HG02884 (cell line): ENCODE measurements at regions not wholly inside any gene's neighbourhood (a gene's known extent, or its start where the extent isn't known, plus 50 kb on each side); places are given as distances from the start of the nearest gene placed in this dataset.
"Not testable (repeated sequence)": the region's sequence is repeated elsewhere in the genome, so short reads cannot be mapped to it uniquely, and the experiment has no call there.

Experiments used
- ATAC-seq: cut with Tn5 transposase; IDR thresholded peaks from one replicate; pipeline ENCODE4 v1.9.1; 2021; ENCODE audit warnings: mild to moderate bottlenecking, moderate library complexity; ENCODE audit not compliant: unreplicated experiment

DNA sequence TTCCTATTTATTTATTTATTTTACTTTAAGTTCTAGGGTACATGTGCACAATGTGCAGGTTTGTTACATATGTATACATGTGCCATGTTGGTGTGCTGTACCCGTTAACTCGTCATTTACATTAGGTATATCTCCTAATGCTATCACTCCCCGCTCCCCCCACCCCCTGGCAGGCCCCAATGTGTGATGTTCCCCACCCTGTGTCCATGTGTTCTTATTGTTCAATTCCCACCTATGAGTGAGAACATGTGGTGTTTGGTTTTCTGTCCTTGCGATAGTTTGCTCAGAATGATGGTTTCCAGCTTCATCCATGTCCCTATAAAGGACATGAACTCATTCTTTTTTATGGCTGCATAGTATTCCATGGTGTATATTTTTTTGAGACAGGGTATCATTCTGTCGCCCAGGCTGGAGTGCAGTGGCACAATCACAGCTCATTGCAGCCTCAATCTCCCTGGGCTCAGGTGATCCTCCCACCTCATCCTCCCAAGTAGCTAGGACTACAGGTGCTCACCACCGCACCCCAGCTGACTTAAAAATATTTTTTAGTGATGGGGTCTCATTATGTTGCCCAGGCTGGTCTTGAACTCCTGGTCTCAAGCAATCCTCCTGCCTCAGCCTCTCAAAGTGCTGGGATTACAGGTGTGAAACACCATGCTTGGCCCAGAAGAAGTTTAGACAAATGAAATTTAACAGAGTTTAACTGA lies 140.6 kb downstream of the NPIPB5 start:
- ATAC-seq, result not testable (repeated sequence)

DNA sequence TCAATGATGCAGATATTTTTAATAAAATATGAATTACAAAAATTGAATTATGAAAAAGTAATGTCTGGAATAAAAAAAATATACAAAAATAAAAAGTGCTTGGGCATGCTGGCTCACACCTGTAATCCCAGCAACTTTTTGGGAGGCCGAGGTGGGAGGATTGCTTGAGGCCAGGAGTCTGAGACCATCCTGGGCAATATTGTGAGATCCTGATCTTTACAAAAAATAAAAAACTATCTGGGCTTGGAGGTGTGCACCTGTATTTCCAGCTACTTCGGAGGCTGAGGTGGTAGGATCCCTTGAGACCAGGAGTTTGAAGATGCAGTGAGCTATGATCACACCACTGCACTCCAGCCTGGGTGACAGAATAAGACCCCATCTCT lies 141.8 kb downstream of the NPIPB5 start:
- ATAC-seq, result no peak

GRCh38 chr16:22653876-22654275 lies 143.2 kb downstream of the NPIPB5 start:
- ATAC-seq, result no peak

GRCh38 chr16:22656573-22656972 lies 145.9 kb downstream of the NPIPB5 start:
- not testable (repeated sequence) for ATAC-seq

DNA sequence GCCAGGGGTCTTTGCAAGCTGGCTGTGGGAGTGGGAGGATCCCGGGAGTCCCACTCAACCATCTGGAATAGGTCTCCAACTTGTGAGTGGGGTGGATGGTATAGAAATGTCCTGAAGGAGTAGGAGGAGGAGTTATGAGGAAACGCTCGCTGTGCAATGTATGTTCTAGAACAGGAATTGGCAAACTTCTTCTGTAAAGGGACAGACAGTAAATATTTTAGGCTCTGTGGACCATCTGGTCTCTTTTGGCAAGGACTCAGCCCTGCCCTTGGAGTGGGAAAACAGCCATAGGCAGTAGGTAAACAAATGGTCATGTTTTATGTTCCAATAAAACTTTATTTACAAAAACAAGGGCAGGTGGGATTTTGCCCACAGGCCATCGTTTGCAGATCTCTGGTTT lies 149.2 kb downstream of the NPIPB5 start:
- no peak for ATAC-seq

DNA sequence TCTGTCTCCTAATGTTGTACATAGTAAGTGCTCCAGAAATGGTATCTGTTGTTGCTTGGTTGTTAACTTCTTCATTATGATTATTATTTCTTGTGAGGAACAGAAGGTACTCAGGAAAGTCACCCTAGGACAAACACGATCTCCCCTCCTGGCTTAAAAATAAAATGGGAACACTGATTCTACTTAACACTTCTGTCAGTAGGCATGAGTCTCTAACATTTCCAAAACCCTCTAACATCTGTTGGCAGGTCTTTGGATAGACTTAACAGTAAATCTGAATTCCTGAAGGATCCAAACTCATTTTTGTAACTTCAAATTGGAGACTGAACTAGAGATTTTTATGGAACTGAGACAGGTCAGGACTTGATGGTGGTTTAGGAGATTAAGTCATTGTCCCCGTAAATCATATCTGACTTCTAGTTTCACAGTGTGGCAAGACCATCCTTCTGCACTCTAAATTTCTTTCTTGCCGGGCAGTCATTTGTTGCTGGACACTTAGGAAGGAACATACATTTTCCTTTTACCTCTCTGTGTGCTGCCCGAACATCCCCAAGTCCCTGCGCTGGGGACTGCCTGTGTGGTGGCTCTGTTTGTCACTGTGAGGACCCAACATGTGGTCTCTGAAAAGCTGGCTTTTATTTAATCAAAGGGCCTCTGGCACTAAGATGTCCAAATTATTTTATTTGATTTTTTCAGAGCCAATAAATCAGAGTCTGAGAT lies 149.9 kb downstream of the NPIPB5 start:
- no peak for ATAC-seq

- ATAC-seq, result no peak
Observed at GRCh38 chr16:22661161-22661647, 150.5 kb downstream of the NPIPB5 start.

DNA sequence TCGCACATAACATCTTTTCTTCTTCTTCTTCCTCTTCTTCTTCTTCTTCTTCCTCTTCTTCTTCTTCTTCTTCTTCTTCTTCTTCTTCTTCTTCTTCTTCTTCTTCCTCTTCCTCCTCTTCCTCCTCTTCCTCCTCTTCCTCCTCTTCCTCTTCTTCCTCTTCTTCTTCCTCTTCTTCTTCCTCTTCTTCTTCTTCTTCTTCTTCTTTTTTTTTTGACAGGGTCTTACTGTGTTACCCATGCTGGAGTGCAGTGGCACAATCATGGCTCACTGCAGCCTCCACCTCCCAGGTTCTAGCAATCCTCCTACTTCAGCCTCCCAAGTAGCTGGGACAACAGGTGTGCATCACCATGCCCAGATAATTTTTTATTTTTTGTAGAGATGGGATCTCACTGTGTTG lies 151.0 kb upstream of the HS3ST2 start:
- not testable (repeated sequence) for ATAC-seq

DNA sequence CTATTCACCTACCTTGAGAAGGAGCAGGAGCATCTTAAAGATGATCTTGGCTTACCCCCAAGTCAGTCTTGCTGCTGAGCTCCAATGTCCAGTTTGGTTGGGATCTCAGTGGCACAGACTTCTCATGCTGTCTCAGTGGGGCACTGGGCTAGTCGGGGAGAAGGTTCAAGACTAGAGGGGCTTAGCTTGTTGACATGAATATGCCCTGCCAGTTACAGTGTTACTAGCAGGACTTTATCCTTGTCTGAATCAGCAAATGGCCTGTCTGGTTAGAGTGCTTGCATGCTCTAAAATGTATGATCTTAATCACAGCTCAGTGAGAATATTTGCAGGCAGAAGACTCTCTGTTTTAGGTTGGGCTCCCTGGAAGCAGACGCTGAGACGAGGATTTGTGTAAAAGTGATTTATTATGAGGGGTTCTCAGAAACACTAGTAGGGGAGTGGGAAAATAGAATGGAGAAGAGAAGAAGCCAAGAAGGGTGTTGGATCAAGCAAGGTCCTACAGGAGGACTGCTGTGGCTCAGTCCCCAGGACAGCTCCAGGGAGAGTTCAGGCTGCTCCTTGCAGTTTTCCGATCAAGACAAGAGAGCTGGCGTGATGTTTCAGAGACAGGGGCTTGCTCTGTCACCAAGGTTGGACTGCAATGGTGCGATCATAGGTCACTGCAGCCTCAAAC lies 150.4 kb upstream of the HS3ST2 start:
- ATAC-seq, result no peak

DNA sequence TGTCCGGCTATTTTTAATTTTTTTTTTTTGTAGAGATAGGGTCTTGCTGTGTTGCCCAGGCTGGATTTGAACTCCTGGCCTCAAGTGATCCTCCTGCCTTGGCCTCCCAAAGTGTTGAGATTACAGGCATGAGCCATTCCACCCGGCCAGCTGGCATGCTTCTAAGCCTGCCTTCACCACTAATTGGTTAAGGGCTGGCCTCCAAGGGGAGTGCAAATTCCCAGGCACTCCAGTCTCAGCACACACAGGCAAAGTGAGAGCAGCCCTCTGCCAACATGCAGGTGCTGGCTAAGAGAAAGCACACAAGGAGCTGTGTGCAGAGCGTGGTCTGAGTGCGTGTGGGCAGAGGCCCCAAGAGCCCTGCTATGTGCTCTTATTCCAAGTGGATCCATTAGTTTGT lies 149.8 kb upstream of the HS3ST2 start:
- no peak for ATAC-seq

- ATAC-seq, result no peak
Observed at GRCh38 chr16:22664561-22664997, 149.4 kb upstream of the HS3ST2 start.

DNA sequence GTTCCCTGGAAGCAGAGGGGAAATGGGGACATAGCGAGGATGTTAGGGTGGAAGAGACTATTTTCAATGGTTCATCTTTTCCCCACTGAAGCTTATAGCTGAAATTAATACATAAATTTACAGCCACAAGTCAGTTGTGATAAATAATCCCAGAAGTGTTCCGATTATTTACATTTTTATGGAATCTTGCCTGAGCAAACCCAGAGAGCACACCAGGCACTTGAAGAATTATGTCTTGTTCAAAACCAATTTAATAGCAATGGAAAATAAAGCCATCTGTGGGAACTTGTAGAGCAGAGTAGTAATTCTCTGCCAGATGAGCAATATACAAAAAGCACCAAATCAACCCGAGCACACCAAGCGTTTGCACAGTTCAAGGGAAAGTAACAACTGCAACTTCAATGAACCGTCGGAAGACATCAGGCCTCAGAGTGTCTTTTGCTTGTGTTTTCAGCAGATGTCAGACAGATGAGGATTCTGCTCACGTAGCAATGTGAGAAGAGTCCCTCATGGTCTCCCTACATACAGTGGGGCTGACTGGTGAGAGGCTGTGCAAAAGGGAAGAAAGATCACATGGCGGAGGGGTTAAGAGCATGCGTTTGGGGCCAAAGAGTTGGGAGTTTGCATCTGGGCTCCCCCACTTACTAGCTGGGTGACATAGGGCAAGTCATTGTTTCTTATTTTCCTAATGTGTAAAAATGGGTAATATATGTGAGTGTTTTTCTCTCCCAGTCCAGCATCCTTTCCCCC lies 148.7 kb upstream of the HS3ST2 start:
- no peak for ATAC-seq

DNA sequence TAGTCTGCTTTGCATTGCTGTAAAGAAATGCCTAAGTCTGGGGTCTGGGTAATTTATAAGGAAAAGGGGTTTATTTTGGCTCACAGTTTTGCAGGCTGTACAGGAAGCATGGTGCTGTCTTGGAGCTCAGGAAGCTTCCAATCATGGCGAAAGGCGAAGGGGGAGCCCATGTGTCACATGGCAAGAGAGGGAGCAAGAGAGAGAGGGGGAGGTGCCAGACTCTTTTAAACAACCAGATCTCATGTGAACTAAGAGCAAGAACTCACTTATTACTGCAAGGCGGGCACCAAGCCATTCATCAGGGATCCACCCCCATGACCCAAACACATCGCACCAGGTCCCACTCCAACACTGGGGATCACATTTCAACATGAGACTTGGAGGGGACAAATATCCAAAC lies 148.2 kb upstream of the HS3ST2 start:
- no peak for ATAC-seq

DNA sequence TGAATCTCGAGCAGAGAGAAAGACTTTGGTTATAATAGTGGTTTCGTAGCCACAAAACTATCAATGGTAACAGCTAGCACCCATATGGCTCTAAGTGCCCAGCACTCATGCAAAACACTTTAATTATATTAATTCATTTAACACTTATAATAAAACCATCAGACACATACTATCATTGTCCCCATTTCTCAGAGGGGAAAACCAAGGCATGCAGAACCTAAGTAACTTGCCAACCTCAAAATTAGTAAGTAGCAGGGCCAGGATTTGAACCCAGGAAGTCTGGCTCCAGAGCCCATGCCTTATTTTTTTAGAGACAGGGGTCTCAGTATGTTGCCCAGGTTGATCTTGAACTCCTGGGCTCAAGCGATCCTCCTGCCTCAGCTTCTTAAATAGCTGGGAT lies 145.6 kb upstream of the HS3ST2 start:
- no peak for ATAC-seq

DNA sequence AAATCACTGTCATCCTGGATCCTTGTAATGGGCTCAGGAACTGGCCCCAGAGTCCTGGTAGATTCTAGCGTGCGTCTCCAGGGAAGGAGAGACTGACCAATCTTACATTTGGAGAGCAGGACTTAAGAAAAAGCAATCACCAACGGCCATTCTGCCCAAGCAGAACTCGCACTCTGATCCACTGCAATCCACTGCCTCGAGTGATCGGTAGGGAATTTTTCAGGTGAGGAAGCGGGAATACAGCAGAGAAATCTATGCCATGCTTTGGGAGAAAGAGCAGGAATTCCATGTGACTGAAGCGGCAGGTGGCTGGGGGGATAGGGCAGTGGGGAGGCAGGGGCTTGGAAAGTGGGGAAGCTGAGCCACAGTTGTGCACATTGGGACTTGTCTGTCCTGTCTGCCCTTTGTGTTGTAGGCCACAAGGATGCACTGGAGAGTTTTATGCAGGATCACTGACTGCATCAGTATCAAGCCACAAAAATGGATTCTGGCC lies 143.9 kb upstream of the HS3ST2 start:
- no peak for ATAC-seq

- no peak for ATAC-seq
Observed at GRCh38 chr16:22670551-22671041, 143.4 kb upstream of the HS3ST2 start.

- ATAC-seq, result no peak
Observed at GRCh38 chr16:22671301-22672076, 142.5 kb upstream of the HS3ST2 start.

GRCh38 chr16:22672830-22673210 lies 141.1 kb upstream of the HS3ST2 start:
- ATAC-seq, result no peak

DNA sequence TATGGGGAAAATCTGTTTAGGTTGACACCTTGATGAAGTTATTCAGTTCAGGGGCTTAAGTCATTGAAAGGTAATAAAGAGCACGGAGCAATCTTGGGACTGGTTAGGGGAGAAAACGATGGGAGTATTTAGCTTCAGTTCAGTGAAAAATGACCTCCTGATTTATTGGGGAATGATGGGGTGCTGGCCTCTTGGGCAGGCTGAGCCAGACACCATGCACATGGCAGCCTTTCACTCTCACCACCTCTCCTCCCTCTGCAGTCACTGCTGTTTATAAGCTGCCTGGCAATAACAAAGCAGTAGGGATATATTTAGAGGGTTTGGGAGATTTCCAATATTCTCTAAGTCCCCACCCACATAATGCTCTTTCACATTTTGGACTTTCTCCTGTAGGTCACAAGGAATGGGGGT lies 140.5 kb upstream of the HS3ST2 start:
- ATAC-seq, result no peak

- no peak for ATAC-seq
Observed at GRCh38 chr16:22674832-22675191, 139.2 kb upstream of the HS3ST2 start.
